Fibroblast of skin of right biceps (primary cell): ENCODE measurements at regions not wholly inside any gene's neighbourhood (a gene's known extent, or its start where the extent isn't known, plus 50 kb on each side); places are given as distances from the start of the nearest gene placed in this dataset.
A peak's percentile ranks its signal among the peaks of the same experiment; 100 is the strongest.
"Not testable (repeated sequence)": the region's sequence is repeated elsewhere in the genome, so short reads cannot be mapped to it uniquely, and the experiment has no call there.

Experiments
- DNase-seq: peaks from one replicate; pipeline ENCODE4 v3.0.0-alpha.2; 2013

DNA sequence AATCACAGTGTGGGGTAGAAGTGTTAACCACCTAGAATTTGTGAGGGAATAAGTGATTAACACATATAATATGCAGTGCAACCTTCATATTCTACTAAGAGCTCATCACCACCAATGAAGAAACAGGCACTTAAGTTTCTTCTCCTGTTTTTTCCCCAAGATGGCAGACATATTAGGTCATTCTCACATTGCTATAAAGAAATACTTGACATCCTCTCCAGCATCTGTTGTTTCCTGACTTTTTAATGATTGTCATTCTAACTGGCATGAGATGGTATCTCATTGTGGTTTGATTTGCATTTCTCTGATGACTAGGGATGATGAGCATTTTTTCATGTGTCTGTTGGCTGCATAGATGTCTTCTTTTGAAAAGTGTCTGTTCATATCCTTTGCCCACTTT, 301.5 kb upstream of the CLEC14A start:
- DNase-seq: peak; percentile 39

- DNase-seq: no peak
These were observed 300.4 kb upstream of the CLEC14A start for GRCh38 chr14:38556252-38556651.

DNA sequence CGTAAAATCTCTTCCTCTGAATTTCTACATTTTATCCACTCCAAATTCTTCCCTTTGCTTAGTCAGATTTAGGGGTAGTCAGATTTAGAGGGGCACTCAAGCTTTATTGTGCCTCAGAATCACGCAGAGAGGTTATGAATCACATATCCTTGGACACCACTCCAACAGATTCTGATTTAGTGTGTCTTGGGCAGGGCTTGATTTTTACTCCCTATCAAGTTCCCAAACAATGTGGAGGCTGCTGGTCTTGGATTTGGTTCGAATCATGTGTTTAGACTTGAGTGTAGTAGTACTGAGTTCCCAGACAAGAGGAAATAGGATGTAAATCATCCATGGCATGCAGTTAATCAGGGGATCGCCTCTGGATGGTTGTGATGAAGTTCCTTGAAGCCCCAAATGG, 298.1 kb upstream of the CLEC14A start:
- peak; percentile 59 for DNase-seq

GRCh38 chr14:38553586-38553985, 297.7 kb upstream of the CLEC14A start:
- peak; percentile 97 for DNase-seq

- no peak for DNase-seq
These were observed 293.7 kb upstream of the CLEC14A start for GRCh38 chr14:38549564-38549963.

DNA sequence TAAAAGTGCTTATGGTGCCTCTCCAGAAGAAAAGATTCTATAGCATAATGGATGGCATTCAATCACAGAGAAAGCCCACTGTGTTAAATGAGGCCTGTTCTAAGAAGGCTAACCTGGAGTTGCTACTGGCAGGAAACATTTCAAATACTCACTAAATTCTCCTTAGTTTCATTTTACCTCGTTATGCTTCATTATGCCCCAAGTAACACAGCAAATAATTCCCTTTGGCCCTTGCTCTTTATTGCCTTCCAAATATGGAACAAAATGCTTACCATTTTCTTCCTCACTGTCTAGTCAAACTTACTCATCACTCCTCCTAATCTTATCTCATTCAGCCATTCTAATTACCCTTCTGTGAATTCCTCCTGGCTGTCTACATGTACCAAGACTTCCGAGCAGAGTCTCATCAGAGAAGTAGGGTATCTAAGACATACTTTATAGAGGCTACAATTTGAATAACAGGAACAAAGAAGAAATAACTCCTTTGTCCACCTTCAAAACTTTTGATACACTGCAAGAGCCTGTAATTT, 292.1 kb upstream of the CLEC14A start:
- DNase-seq: peak; percentile 42

GRCh38 chr14:38546932-38547551, 291.1 kb upstream of the CLEC14A start:
- no peak for DNase-seq

DNA sequence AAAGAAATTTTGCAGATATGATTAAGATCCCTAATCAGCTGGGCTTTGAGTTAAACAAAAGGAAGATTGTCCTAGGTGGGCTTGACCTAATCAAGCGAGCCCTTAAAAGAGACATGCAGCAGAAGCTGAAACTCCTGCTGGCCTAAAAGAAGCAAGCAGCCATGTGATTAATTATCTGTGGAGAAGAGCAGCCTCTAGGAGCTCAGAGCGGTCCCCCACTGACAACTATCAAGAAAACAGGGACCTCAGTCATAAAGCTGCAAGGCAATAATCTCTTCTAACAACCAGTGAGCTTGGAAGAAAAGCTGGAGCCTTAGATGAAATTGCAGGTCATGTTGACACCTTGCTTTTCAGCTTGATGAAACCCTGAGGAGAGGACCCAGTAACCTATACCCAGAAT, 288.9 kb upstream of the CLEC14A start:
- no peak for DNase-seq

DNA sequence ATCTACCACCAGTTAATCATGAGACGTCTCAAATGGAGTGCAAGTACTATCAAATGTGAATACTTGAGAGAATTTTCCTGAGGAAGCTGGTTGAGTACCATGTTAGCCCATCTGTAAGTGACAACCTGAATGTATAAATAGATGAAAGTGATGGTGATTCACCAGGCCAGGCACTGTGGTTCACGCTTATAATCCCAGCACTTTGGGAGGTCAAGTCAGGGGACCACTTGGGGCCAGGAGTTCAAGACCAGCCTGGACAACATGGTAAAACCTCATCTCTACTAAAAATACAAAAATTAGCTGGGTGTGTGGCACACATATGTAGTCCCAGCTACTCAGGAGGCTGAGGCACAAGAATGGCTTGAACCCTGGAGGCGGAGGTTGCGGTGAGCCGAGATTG, 288.0 kb upstream of the CLEC14A start:
- not testable (repeated sequence) for DNase-seq

DNA sequence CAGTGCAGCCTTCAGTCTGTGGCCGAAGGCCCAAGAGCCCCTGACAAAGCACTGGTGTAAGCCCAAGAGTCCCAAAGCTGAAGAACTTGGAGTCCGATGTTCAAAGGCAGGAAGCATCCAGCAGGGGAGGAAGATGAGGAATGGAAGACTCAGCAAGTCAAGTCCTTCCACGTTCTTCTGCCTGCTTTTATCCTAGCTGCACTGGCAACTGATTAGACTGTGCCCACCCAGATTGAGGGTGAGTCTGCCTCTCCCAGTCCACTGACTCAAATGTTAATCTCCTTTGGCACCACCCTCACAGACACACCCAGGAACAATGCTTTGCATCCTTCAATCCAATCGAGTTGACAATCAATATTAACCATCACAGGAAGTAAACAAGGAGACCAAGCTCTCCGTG, 282.2 kb upstream of the CLEC14A start:
- DNase-seq: not testable (repeated sequence)

DNA sequence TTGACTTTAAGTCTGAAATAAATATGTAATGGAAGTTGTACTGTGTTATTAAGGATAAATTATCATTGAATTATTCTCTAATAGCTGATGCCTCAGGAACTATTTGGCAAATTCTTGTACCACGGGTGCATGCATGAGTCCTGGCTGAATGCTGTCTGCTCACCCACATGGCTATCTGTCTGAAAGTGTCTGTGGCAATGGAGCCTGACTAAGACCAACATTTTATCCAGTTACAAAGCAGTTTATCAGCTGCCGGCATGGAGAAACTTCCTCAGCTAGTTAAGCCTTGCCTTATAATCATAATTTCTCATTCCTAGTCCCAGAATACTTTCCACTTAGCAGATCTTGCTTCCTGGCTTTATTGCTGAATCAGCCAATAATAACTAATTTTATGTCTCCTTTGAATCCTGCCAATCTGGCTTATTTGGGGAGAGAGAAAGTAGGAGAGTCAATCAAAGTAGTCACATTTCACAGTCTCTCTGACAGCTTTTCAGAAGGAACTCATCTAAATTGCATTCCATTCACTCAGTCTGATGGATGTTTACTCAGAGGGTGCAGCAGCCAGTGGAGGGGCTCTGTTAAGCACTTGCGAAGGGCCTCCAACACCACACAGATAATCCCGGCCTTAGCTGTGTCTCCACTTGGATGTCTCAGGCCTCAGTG, 280.6 kb upstream of the CLEC14A start:
- DNase-seq: peak; percentile 19

- no peak for DNase-seq
These were observed 272.7 kb upstream of the CLEC14A start for GRCh38 chr14:38528582-38528981.

- DNase-seq: no peak
These were observed 271.6 kb upstream of the CLEC14A start for GRCh38 chr14:38527502-38527878.

DNA sequence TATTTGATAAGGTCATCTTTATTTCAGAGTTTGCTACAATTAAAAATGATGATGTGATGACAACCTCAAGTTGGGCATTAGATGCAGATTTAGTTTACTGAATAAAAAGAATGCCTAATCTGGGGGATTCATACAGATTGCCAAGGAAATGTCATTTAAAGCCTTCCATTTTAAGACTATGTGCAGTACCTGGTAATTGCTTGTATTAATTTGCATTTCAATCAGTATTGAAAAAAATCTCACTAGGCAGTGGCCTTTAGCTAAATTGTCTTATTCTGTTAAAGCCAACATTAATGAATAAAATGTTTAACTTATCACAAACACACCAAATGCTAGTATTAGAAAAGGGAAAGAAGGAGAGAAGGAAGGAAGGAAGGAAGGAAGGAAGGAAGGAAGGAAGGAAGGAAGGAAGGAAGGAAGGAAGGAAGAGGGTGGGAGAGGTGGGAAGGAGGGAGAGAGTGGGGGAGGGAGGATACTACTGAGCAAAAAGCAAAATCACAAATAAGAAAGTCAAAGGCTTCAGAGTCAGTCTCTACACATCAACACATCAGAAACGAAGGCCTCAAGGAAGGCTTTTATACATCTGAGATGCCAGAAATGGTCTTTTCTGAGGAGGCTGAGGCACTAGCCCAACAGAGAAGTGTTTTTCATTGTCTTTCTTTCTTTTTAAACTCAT, 271.1 kb upstream of the CLEC14A start:
- no peak for DNase-seq

GRCh38 chr14:38524636-38525509, 269.0 kb upstream of the CLEC14A start:
- DNase-seq: no peak

DNA sequence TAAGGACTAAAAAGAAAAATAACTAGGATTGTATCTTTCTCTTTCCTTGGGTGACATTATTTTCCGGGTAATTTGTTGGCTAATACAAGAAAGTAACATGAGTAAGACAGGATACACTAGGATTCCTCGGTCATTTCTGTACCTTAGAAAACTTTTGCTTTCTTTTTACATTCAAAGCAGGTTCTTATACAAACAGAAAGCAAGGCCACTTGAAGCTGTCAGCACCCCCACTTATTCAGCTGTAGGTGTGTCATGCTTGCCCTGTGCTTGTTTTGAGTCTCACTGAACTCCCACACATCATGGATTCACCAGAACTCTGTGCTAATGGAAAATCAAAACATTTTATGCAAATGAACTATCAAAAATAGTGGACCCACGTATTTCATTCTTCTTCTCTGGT, 266.8 kb upstream of the CLEC14A start:
- DNase-seq: no peak

GRCh38 chr14:38521591-38521990, 265.7 kb upstream of the CLEC14A start:
- no peak for DNase-seq

DNA sequence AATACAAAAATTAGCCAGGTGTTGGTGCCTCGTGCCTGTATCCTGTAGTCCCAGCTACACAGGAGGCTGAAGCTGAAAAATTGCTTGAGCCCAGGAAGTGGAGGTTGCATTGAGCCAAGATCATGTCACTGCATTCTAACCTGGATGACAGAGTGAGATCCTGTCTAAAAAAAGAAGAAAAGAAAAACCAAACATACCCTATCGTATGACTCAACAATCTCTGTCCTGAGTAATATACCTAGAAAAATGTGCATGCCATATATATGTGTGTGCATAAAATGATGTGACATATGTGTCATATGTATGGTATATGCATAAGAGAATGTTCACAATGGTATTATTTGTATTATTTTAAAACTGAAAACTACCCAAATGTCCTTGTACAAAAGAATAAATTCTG, 261.5 kb upstream of the CLEC14A start:
- DNase-seq: peak; percentile 63

DNA sequence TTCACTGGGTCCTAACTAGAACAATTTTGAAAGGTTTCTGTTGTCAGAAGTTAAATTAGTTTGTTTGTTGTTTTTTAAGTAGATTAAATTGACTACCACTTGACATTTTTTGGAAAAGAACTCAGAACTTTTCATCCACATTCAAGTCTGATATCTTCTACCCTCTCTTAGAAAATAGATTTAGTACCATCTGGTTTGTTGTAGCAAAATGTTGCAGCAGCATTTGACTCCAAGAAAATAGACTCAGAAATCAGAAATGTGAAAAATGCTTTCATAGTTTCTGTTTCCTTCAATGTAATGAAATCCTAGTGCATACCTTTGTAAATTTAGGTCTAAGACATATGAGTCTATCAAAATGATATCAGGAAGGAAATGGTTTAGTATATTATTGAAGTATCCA, 256.3 kb upstream of the CLEC14A start:
- DNase-seq: peak; percentile 24

GRCh38 chr14:38507299-38507698, 251.4 kb upstream of the CLEC14A start:
- no peak for DNase-seq

GRCh38 chr14:38505973-38506249, 250.0 kb upstream of the CLEC14A start:
- peak; percentile 15 for DNase-seq

DNA sequence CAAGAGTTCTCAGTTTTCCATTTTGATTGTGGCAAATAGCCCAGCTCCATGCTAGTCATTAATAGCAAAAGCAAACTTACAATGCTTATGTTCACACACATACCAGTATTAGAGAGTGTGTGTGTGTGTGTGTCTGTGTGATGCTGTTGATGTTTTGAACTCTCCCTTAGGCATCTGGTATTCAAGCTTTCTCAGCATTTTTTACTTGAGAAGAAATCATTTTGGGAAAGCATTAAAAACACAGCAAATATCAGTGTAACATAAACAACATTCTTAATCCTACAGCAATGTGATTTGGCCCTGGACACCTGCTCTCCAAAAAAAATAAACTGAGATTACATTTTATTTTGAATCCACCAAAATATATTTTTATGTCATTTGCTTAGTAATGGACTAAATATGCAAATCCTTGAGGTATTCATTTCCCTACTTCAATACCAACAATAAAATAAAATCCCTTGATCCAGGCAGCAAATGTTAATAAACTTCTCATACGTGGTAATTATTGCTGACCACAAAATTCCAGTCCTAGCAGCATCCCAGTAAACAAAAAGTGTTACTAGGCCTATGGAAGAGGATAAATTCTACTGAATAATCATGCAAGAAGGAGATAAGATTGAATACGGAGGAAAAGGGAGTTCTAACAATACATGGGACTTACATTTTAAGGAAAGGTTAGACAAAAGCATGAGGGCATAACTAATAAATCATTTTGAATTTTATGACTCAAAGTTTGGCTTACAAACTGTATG, 249.5 kb upstream of the CLEC14A start:
- peak; percentile 15 for DNase-seq

- no peak for DNase-seq
These were observed 248.3 kb upstream of the CLEC14A start for GRCh38 chr14:38504175-38504574.
